Mesenchymal stem cell (in vitro differentiated cells and primary cell): ENCODE measurements at regions not wholly inside any gene's neighbourhood (a gene's known extent, or its start where the extent isn't known, plus 50 kb on each side); places are given as distances from the start of the nearest gene placed in this dataset.

Experiments
- DNase-seq: peaks from one replicate; pipeline ENCODE4 v3.0.0-alpha.2; 2013
- H2AFZ ChIP-seq: one replicate; pipeline ENCODE4 v1.6.1; 2013; ENCODE audit warnings: low read depth, mild to moderate bottlenecking, control low read depth, inconsistent platforms, low read length, moderate library complexity
- H2AK5ac ChIP-seq: 2 replicates; pipeline ENCODE4 v1.6.1; 2013; ENCODE audit warnings: low read length, moderate library complexity, mild to moderate bottlenecking, inconsistent platforms; ENCODE audit not compliant: severe bottlenecking
- H2BK120ac ChIP-seq: one replicate; pipeline ENCODE4 v1.6.1; 2013; ENCODE audit warnings: low read depth, mild to moderate bottlenecking, inconsistent platforms, low read length, moderate library complexity
- H2BK12ac ChIP-seq, 2 experiments: one replicate each; pipeline ENCODE4 v1.6.1; 2013; ENCODE audit warnings: inconsistent platforms in 2 of 2, low read length in 2 of 2, mild to moderate bottlenecking in 2 of 2, moderate library complexity in 2 of 2, control low read depth in 1 of 2
- H2BK15ac ChIP-seq: one replicate; pipeline ENCODE4 v1.6.1; 2013; ENCODE audit warnings: mild to moderate bottlenecking, low read depth, inconsistent platforms; ENCODE audit not compliant: poor library complexity, severe bottlenecking
- H2BK5ac ChIP-seq: 2 replicates; pipeline ENCODE4 v1.6.1; 2013; ENCODE audit warnings: low read depth, mild to moderate bottlenecking, low read length, control low read depth, inconsistent platforms; ENCODE audit not compliant: poor library complexity, severe bottlenecking
- H3K14ac ChIP-seq, 2 experiments: one replicate each; pipeline ENCODE4 v1.6.1; 2013; ENCODE audit warnings: inconsistent platforms in 2 of 2, low read length in 2 of 2, control low read depth in 1 of 2, mild to moderate bottlenecking in 1 of 2, moderate library complexity in 1 of 2
- H3K18ac ChIP-seq, 2 experiments: one replicate each; pipeline ENCODE4 v1.6.1; 2013; ENCODE audit warnings: inconsistent platforms in 2 of 2, low read length in 2 of 2, control low read depth in 1 of 2, low read depth in 1 of 2, mild to moderate bottlenecking in 1 of 2
- H3K23ac ChIP-seq, 2 experiments: one replicate each; pipeline ENCODE4 v1.6.1; 2013; ENCODE audit warnings: inconsistent platforms in 2 of 2, low read length in 2 of 2, mild to moderate bottlenecking in 2 of 2, moderate library complexity in 2 of 2, control low read depth in 1 of 2
- H3K27ac ChIP-seq: 2 replicates; pipeline ENCODE4 v1.5.1; 2013; ENCODE audit warnings: mild to moderate bottlenecking, moderate library complexity, low read length, control low read depth, inconsistent platforms; ENCODE audit not compliant: poor library complexity, severe bottlenecking
- H3K27me3 ChIP-seq, 2 experiments: 2 replicates each; pipeline versions ENCODE4 v1.6.1 to v1.7.0; 2013; ENCODE audit warnings: low read length in 2 of 2, mild to moderate bottlenecking in 2 of 2, moderate library complexity in 2 of 2, control low read depth in 1 of 2, inconsistent platforms in 1 of 2; ENCODE audit not compliant: control insufficient read depth in 1 of 2, insufficient read depth in 1 of 2
- H3K36me3 ChIP-seq, 2 experiments: 2 replicates each; pipeline versions ENCODE4 v1.6.1 to v1.7.0; 2013; ENCODE audit warnings: low read length in 2 of 2, control low read depth in 1 of 2, inconsistent platforms in 1 of 2, low read depth in 1 of 2, mild to moderate bottlenecking in 1 of 2; ENCODE audit not compliant: insufficient read depth in 2 of 2, control insufficient read depth in 1 of 2
- H3K4ac ChIP-seq, 2 experiments: one replicate each; pipeline ENCODE4 v1.6.1; 2013; ENCODE audit warnings: inconsistent platforms in 2 of 2, low read length in 2 of 2, mild to moderate bottlenecking in 2 of 2, moderate library complexity in 2 of 2, control low read depth in 1 of 2, low read depth in 1 of 2
- H3K4me1 ChIP-seq: 2 replicates; pipeline ENCODE4 v1.6.1; 2013; ENCODE audit warnings: low read depth, low read length, control low read depth; ENCODE audit not compliant: control insufficient read depth, insufficient read depth
- H3K4me2 ChIP-seq: 2 replicates; pipeline ENCODE4 v1.6.1; 2013; ENCODE audit warnings: low read length, mild to moderate bottlenecking, inconsistent platforms; ENCODE audit not compliant: poor library complexity, severe bottlenecking
- H3K4me3 ChIP-seq, 2 experiments: 2 replicates each; pipeline versions ENCODE4 v1.5.1 to v1.7.0; 2013; ENCODE audit warnings: low read length in 2 of 2, mild to moderate bottlenecking in 2 of 2, control low read depth in 1 of 2, low read depth in 1 of 2; ENCODE audit not compliant: insufficient read depth in 1 of 2
- H3K79me1 ChIP-seq: replicated peaks from 2 replicates; pipeline ENCODE4 v1.6.1; 2013; ENCODE audit warnings: mild to moderate bottlenecking, control low read depth, low read length, inconsistent platforms; ENCODE audit not compliant: poor library complexity, severe bottlenecking
- H3K9ac ChIP-seq: 2 replicates; pipeline ENCODE4 v1.7.0; 2013; ENCODE audit warnings: mild to moderate bottlenecking, low read length, moderate library complexity
- H3K9me3 ChIP-seq: 2 replicates; pipeline ENCODE4 v1.7.0; 2013; ENCODE audit warnings: mild to moderate bottlenecking, low read length; ENCODE audit not compliant: control insufficient read depth
- H4K8ac ChIP-seq: one replicate; pipeline ENCODE4 v1.6.1; 2013; ENCODE audit warnings: inconsistent platforms, mild to moderate bottlenecking, low read length, moderate library complexity
- H4K91ac ChIP-seq: one replicate; pipeline ENCODE4 v1.6.1; 2013; ENCODE audit warnings: mild to moderate bottlenecking, low read length, inconsistent platforms
- WGBS: methylation state at CpG from one replicate; pipeline ENCODE4 v1.1.7; 2013; ENCODE audit warnings: mixed read lengths; 5-methylcytosine and 5-hydroxymethylcytosine counted together

DNA sequence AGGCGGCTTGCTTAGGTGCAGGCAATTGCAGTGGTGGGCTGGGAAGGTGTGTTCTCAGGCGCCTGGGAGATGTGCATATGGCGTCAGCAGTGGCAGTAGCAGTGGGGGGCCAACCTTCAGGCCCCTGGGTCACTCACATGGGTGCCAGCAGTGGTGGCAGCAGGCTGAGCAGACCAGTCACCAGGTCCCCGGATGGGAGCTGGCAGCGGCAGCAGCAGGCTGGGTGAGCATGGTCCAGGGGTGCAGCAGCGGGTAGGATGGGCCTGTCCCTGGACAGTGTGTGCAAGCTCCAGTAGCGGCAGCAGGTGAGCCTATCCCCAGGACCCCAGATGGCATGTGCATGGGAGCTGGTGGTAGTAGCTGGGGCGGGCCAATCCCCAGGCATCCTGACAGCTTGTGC is 108.5 kb upstream of the TMEM260 start:
- Histone ChIP-seq H3K27ac (no peak overlapping the region), H3K18ac (no peak overlapping the region), H2BK5ac (no peak overlapping the region), H3K79me1 (no peaks in the 10 kb centered on the region), H2BK15ac (no peak overlapping the region), H2BK120ac (no peak overlapping the region), H3K4me2 (no peak overlapping the region), H3K4ac (no peak overlapping the region), H3K9ac (no peak overlapping the region), H3K4me1 (no peaks in the 10 kb centered on the region), H2BK12ac (no peak overlapping the region), H3K4me3 (no peak overlapping the region), H2AK5ac (no peak overlapping the region), H3K23ac (no peak overlapping the region), H2AFZ (no peak overlapping the region), H3K9me3 (peaks cover 10% of the 10 kb centered on the region), H4K8ac (no peak overlapping the region), H3K27me3 (peaks cover 7 to 13% of the 10 kb centered on the region in 2 experiments), H3K14ac (peak overlapping the region in 1 of 2 experiments; percentile 53), H4K91ac (no peak overlapping the region), H3K36me3 (no peaks in the 10 kb centered on the region)
- WGBS: 95% methylated on average over 8 of the region's 8 CpGs
- no peak for DNase-seq

DNA sequence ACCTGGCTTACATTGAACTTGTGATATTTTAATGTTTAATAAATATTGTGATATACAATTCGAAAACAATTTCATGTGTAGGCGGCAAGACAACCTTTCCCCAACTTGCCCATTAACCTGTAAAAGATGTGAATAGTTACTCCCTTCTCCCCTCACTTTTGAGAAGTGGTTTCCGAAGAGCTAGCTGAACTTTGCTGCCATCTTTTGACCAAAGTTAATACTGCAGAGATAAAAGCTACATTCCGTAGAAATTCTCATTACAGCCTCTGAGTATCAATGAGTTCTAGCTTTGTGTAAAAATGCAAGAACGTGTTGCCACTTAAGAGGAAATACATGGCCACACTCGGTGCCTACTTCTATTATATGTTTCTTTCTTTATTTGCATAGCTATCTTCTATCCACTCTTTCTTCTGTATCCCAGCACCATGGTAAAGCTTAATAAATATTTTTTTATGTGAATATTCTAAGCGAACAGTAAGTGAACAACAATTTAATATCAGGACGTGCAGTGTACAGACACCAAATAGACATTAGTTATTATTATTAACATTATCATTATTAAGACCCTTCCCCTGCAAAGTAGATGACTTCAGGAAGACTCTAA is 105.1 kb upstream of the TMEM260 start:
- Histone ChIP-seq H2BK5ac (no peak overlapping the region), H2BK15ac (no peak overlapping the region), H4K8ac (no peak overlapping the region), H3K79me1 (no peaks in the 10 kb centered on the region), H3K4me1 (no peaks in the 10 kb centered on the region), H3K9ac (no peak overlapping the region), H3K18ac (no peak overlapping the region), H3K4ac (no peak overlapping the region), H3K4me3 (no peak overlapping the region), H3K14ac (no peak overlapping the region), H2BK12ac (no peak overlapping the region), H3K27ac (no peak overlapping the region), H3K36me3 (no peaks in the 10 kb centered on the region), H3K4me2 (no peak overlapping the region), H3K9me3 (peaks cover 3% of the 10 kb centered on the region), H3K27me3 (peaks cover 7 to 13% of the 10 kb centered on the region in 2 experiments), H3K23ac (no peak overlapping the region), H2BK120ac (no peak overlapping the region), H2AK5ac (no peak overlapping the region), H4K91ac (no peak overlapping the region), H2AFZ (no peak overlapping the region)
- 0% methylated on average over 4 of the region's 8 CpGs for WGBS
- peak; percentile 57 for DNase-seq

GRCh38 chr14:56482310-56482911 is 97.2 kb upstream of the TMEM260 start:
- Histone ChIP-seq H4K8ac (no peak overlapping the region), H3K36me3 (no peaks in the 10 kb centered on the region), H2AFZ (no peak overlapping the region), H3K18ac (no peak overlapping the region), H2BK120ac (no peak overlapping the region), H4K91ac (no peak overlapping the region), H2BK5ac (no peak overlapping the region), H3K14ac (no peak overlapping the region), H2BK12ac (no peak overlapping the region), H3K27me3 (no peaks in the 10 kb centered on the region), H3K4ac (no peak overlapping the region), H2BK15ac (no peak overlapping the region), H3K4me3 (no peak overlapping the region), H3K4me2 (no peak overlapping the region), H3K23ac (no peak overlapping the region), H3K9ac (no peak overlapping the region), H2AK5ac (no peak overlapping the region), H3K4me1 (peaks cover 3% of the 10 kb centered on the region), H3K79me1 (no peaks in the 10 kb centered on the region), H3K9me3 (no peaks in the 10 kb centered on the region), H3K27ac (no peak overlapping the region)
- WGBS: 48% methylated on average over 5 of the region's 5 CpGs
- DNase-seq: peak; percentile 7

DNA sequence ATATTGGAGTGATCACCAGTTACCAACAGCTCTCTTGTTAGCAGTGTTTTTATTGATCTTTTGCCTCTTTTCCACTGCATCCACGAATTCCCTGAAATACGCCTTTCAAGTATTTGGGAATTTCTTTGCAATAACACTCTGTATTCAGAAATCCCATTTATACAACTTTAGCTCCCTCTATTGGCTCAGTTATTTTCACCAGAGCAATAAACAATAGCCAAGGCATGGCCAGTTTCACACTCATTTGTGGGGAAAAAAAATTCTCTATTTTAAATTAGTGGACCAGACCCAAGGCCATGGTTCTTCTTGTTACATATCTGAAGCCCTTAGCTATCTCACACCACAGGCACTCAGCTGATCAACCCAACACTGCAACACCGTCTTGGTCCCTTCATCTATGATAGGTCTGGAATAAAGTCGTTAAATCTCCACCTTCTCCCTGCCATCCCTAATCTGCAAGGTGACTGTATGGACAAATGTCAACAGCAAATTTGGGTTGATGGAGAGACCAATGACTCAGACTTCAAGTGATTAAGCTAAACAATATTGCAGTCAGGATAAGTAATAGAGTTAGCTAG is 92.4 kb upstream of the TMEM260 start:
- no peak overlapping the region for H2BK5ac ChIP-seq
- no peaks in the 10 kb centered on the region for H3K27me3 ChIP-seq
- H2AFZ ChIP-seq: no peak overlapping the region
- H2BK12ac ChIP-seq: no peak overlapping the region
- H3K9me3 ChIP-seq: no peaks in the 10 kb centered on the region
- no peak overlapping the region for H3K27ac ChIP-seq
- H3K4me1 ChIP-seq: peaks cover 5% of the 10 kb centered on the region
- no peak overlapping the region for H3K4me2 ChIP-seq
- H3K4me3 ChIP-seq: peak overlapping the region in 1 of 2 experiments; percentile 30
- H3K14ac ChIP-seq: no peak overlapping the region
- H2AK5ac ChIP-seq: no peak overlapping the region
- no peak overlapping the region for H3K4ac ChIP-seq
- WGBS: 56% methylated on average over 3 of the region's 4 CpGs
- H3K18ac ChIP-seq: no peak overlapping the region
- peak overlapping the region; percentile 66 for H3K9ac ChIP-seq
- peak; percentile 50 for DNase-seq
- no peak overlapping the region for H2BK15ac ChIP-seq
- no peaks in the 10 kb centered on the region for H3K79me1 ChIP-seq
- H3K23ac ChIP-seq: no peak overlapping the region
- H4K91ac ChIP-seq: no peak overlapping the region
- no peaks in the 10 kb centered on the region for H3K36me3 ChIP-seq
- H4K8ac ChIP-seq: no peak overlapping the region
- no peak overlapping the region for H2BK120ac ChIP-seq
